ENCODE measurements at regions not wholly inside any gene's neighbourhood (a gene's known extent, or its start where the extent isn't known, plus 50 kb on each side); places are given as distances from the start of the nearest gene placed in this dataset.

DNA sequence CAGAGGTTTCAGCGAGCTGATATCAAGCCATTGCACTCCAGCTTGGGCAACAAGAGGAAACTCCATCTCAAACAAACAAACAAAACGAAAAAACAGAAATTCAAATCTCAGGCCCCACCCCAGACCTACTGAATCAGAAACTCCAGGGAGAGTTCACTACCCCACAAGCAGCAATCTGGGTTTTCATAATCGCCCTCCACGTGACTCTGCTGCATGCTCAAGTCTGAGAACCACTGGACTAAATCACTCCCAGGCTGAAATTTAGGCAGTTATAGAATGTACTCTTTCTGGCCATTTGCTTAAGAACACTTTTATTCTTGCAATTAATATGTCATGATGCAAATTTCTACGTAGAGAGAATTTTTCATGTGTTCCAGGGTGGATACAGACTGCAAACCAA lies 287.3 kb downstream of the USP46 start:
- no peak for DNase-seq
- intact Hi-C loops (cut with DNase I), result no loop called here
- no peaks in the 10 kb centered on the region for H3K27me3 ChIP-seq
- no peak overlapping the region for H3K4me3 ChIP-seq (replicated peaks in 1 of 3)
- H3K4me1 ChIP-seq, result no peaks in the 10 kb centered on the region
- no peaks in the 10 kb centered on the region for H3K36me3 ChIP-seq
- no peak overlapping the region for H3K27ac ChIP-seq
- TF ChIP-seq, protein P1, sequence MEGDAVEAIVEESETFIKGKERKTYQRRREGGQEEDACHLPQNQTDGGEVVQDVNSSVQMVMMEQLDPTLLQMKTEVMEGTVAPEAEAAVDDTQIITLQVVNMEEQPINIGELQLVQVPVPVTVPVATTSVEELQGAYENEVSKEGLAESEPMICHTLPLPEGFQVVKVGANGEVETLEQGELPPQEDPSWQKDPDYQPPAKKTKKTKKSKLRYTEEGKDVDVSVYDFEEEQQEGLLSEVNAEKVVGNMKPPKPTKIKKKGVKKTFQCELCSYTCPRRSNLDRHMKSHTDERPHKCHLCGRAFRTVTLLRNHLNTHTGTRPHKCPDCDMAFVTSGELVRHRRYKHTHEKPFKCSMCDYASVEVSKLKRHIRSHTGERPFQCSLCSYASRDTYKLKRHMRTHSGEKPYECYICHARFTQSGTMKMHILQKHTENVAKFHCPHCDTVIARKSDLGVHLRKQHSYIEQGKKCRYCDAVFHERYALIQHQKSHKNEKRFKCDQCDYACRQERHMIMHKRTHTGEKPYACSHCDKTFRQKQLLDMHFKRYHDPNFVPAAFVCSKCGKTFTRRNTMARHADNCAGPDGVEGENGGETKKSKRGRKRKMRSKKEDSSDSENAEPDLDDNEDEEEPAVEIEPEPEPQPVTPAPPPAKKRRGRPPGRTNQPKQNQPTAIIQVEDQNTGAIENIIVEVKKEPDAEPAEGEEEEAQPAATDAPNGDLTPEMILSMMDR (IDR thresholded peaks at IDR 0.05), result no peak
- TF ChIP-seq POLR2A (IDR thresholded peaks at IDR 0.05), result no peak
- H3K9me3 ChIP-seq, result no peaks in the 10 kb centered on the region
- 80 to 84% methylated on average over 5 of the region's 5 CpGs for WGBS, 2 donors

DNA sequence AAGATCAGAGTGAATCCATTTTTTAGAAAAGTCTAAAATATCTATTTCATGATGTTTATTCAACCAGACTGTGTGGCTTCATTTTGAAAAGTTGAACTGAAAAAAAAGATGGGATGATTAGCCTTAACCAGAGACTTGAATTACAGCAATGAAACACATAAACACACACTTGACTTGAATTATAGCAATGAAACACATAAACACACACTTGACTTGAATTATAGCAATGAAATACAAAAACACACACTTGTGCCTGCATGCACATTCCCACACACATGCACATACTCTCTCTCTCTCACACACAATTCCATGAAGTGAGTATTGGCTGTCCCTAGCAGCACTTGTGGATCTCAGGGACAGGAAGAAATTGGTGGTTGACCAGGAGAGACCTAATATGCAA lies 286.8 kb downstream of the USP46 start:
- Histone ChIP-seq H3K27me3 (no peaks in the 10 kb centered on the region), H3K4me1 (no peaks in the 10 kb centered on the region), H3K9me3 (no peaks in the 10 kb centered on the region), H3K27ac (no peak overlapping the region), H3K36me3 (no peaks in the 10 kb centered on the region), H3K4me3 (replicated peaks in 1 of 3) (no peak overlapping the region)
- intact Hi-C loops (cut with DNase I), result no loop called here
- DNase-seq, result no peak
- TF ChIP-seq, protein P1 (IDR thresholded peaks at IDR 0.05), result no peak
- TF ChIP-seq POLR2A (IDR thresholded peaks at IDR 0.05), result no peak

DNA sequence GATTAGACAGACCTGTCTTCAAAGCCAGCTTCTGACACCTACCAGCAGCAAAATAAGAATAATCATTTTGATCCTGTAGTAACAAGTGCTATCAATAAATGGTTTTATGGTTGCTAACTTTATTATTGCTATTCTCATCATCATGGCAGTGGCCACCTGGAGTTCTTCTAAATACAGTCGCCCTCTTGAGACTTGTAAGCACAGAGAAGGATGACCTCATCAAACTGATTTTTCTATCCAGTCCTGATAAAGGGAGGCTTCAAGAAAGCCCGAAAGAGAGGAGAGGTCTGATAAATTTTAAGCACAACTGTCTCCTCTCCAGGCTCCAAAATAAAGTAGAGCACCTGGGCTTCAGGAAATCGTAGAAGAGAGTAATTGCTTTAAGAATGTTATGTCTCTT lies 286.4 kb downstream of the USP46 start:
- H3K27me3 ChIP-seq, result no peaks in the 10 kb centered on the region
- 73 to 83% methylated on average over 3 of the region's 3 CpGs for WGBS, 2 donors
- H3K36me3 ChIP-seq, result no peaks in the 10 kb centered on the region
- no peak overlapping the region for H3K4me3 ChIP-seq (replicated peaks in 1 of 3)
- TF ChIP-seq POLR2A (IDR thresholded peaks at IDR 0.05), result no peak
- TF ChIP-seq, protein P1 (IDR thresholded peaks at IDR 0.05), result no peak
- no peak overlapping the region for H3K27ac ChIP-seq
- intact Hi-C loops (cut with DNase I), result no loop called here
- no peaks in the 10 kb centered on the region for H3K9me3 ChIP-seq
- H3K4me1 ChIP-seq, result no peaks in the 10 kb centered on the region
- no peak for DNase-seq

DNA sequence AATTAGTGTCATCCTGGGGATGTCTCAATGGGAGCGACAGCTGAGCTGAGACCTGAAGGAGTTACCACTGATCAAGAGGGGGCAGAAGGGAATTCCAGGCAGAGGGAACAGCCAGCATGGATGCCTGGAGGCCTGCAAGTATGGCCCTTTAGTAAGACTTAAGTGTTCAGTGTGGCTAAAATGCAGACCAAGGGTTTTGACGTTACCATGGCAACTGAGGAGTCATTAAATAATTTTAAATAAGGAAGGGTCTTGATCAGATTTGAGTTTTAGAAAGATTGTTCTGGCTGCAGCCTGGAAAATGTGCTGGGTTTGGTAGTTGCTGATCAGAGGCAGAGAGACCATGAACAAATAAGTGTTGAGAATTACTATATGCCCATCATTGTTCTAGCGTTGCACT lies 285.5 kb downstream of the USP46 start:
- no peak overlapping the region for H3K4me3 ChIP-seq (replicated peaks in 1 of 3)
- no peak overlapping the region for H3K27ac ChIP-seq
- no peaks in the 10 kb centered on the region for H3K36me3 ChIP-seq
- no peaks in the 10 kb centered on the region for H3K27me3 ChIP-seq
- H3K4me1 ChIP-seq, result no peaks in the 10 kb centered on the region
- no peaks in the 10 kb centered on the region for H3K9me3 ChIP-seq
- DNase-seq, result no peak
- TF ChIP-seq, protein P1 (IDR thresholded peaks at IDR 0.05), result no peak
- no peak for TF ChIP-seq POLR2A (IDR thresholded peaks at IDR 0.05)
- 76 to 89% methylated on average over 3 of the region's 3 CpGs for WGBS, 2 donors
- intact Hi-C loops (cut with DNase I), result no loop called here

DNA sequence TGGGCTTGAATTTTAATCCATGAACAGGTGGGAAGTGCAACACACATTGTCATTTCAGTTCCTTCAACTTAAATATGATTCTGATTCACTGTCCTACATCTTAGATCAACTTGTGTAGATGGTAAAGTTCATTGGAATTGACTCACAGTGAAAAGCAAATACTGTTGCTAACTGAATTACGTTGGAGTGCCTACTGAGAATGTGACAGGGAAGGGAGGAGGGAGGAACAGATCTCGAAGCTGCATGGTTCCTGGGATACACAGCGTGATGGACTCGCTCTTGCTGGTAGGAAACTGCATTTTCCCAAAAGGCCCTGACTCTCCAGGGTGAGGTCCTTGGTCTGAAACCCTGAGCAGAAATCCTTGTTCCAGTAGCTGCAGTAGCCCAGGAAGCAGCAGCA lies 284.2 kb downstream of the USP46 start:
- Histone ChIP-seq H3K9me3 (no peaks in the 10 kb centered on the region), H3K27ac (no peak overlapping the region), H3K27me3 (no peaks in the 10 kb centered on the region), H3K36me3 (no peaks in the 10 kb centered on the region), H3K4me3 (replicated peaks in 1 of 3) (no peak overlapping the region), H3K4me1 (no peaks in the 10 kb centered on the region)
- DNase-seq, result no peak
- TF ChIP-seq, protein P1 (IDR thresholded peaks at IDR 0.05), result no peak
- no peak for TF ChIP-seq POLR2A (IDR thresholded peaks at IDR 0.05)
- intact Hi-C loops (cut with DNase I), result loop anchor here (5.0 kb wide), 1 partner anchor 612 kb away; no protein-coding TSS in a partner anchor
- 59 to 73% methylated on average over 4 of the region's 4 CpGs for WGBS, 2 donors

Data from thyroid gland (tissue), 4 donors.